GM19467 (cell line): ENCODE measurements at regions not wholly inside any gene's neighbourhood (a gene's known extent, or its start where the extent isn't known, plus 50 kb on each side); places are given as distances from the start of the nearest gene placed in this dataset.
A peak's percentile ranks its signal among the peaks of the same experiment; 100 is the strongest.

Source experiments
- ATAC-seq: cut with Tn5 transposase; IDR thresholded peaks from one replicate; pipeline ENCODE4 v1.9.1; 2021; ENCODE audit warnings: mild to moderate bottlenecking, moderate library complexity; ENCODE audit not compliant: unreplicated experiment

GRCh38 chr3:152095472-152095871 lies 173.3 kb upstream of the MBNL1 start:
- ATAC-seq = no peak

GRCh38 chr3:152096280-152096906 lies 172.3 kb upstream of the MBNL1 start:
- no peak for ATAC-seq

- ATAC-seq = no peak
These were observed 171.6 kb upstream of the MBNL1 start for GRCh38 chr3:152097120-152097519.

- ATAC-seq = no peak
These were observed 171.0 kb upstream of the MBNL1 start for GRCh38 chr3:152097770-152098169.

- peak; percentile 100 for ATAC-seq
These were observed 168.1 kb upstream of the MBNL1 start for GRCh38 chr3:152100491-152101132.

- no peak for ATAC-seq
These were observed 166.3 kb upstream of the MBNL1 start for GRCh38 chr3:152102410-152102809.

GRCh38 chr3:152103257-152103656 lies 165.5 kb upstream of the MBNL1 start:
- ATAC-seq = no peak

GRCh38 chr3:152104847-152105415 lies 163.8 kb upstream of the MBNL1 start:
- no peak for ATAC-seq

- ATAC-seq = no peak
These were observed 163.3 kb upstream of the MBNL1 start for GRCh38 chr3:152105446-152105845.

- ATAC-seq = no peak
These were observed 159.7 kb upstream of the MBNL1 start for GRCh38 chr3:152109038-152109437.

- ATAC-seq = no peak
These were observed 155.3 kb upstream of the MBNL1 start for GRCh38 chr3:152113413-152113812.

GRCh38 chr3:152113992-152114651 lies 154.6 kb upstream of the MBNL1 start:
- no peak for ATAC-seq

GRCh38 chr3:152120601-152121269 lies 148.0 kb upstream of the MBNL1 start:
- ATAC-seq = no peak

GRCh38 chr3:152121270-152121636 lies 147.5 kb upstream of the MBNL1 start:
- ATAC-seq = no peak

GRCh38 chr3:152122851-152123250 lies 145.9 kb upstream of the MBNL1 start:
- ATAC-seq = no peak

GRCh38 chr3:152123457-152123856 lies 145.3 kb upstream of the MBNL1 start:
- no peak for ATAC-seq

GRCh38 chr3:152126260-152126659 lies 142.5 kb upstream of the MBNL1 start:
- ATAC-seq = no peak

GRCh38 chr3:152127058-152127457 lies 141.7 kb upstream of the MBNL1 start:
- ATAC-seq = peak; percentile 99

GRCh38 chr3:152128356-152128755 lies 140.4 kb upstream of the MBNL1 start:
- ATAC-seq = no peak

GRCh38 chr3:152139651-152140050 lies 129.1 kb upstream of the MBNL1 start:
- ATAC-seq = no peak

GRCh38 chr3:152146461-152146860 lies 122.3 kb upstream of the MBNL1 start:
- no peak for ATAC-seq
